Naive thymus-derived CD4-positive, alpha-beta T cell (primary cell): ENCODE measurements at regions not wholly inside any gene's neighbourhood (a gene's known extent, or its start where the extent isn't known, plus 50 kb on each side); places are given as distances from the start of the nearest gene placed in this dataset.

Source experiments
- ATAC-seq: fragments of 150-1000 bp; cut with Tn5 transposase; 2 replicates; pipeline ENCODE4 v1.10.0; 2021; ENCODE audit warnings: mild to moderate bottlenecking, moderate library complexity
- CTCF ChIA-PET: fragments of 350-600 bp; sonication (Branson Sonifier 250); formaldehyde crosslinking; loops from one replicate; lab custom pipeline; 2021; ENCODE audit warnings: antibody characterized with exemption; lab: Charles Lee
- POLR2A ChIA-PET: fragments of 350-600 bp; sonication (Branson Sonifier 250); formaldehyde crosslinking; loops from one replicate; lab custom pipeline; 2021; ENCODE audit warnings: antibody characterized with exemption, inconsistent platforms; lab: Charles Lee
- DNase-seq, 9 donors: peaks; one replicate each; pipeline versions ENCODE4 v3.0.0 to v3.0.0-alpha.2; 2020 to 2022; ENCODE audit warnings: mixed read lengths in 1 of 9
- H3K27ac ChIP-seq: one replicate; pipeline ENCODE4 v1.7.0; 2013; ENCODE audit warnings: mild to moderate bottlenecking, low read depth, low read length, moderate library complexity
- H3K27me3 ChIP-seq, 2 donors: one replicate each; pipeline ENCODE4 v1.7.0; 2013; ENCODE audit warnings: low read length in 2 of 2, mild to moderate bottlenecking in 2 of 2, moderate library complexity in 2 of 2; ENCODE audit not compliant: control insufficient read depth in 2 of 2, insufficient read depth in 2 of 2
- H3K36me3 ChIP-seq, 3 experiments: 1 replicate in 2 of 3; 2 replicates in 1 of 3; pipeline ENCODE4 v1.7.0; 2013; ENCODE audit warnings: low read length in 3 of 3, mild to moderate bottlenecking in 3 of 3, moderate library complexity in 1 of 3; ENCODE audit not compliant: insufficient read depth in 3 of 3, control insufficient read depth in 2 of 3
- H3K4me1 ChIP-seq, 2 donors: one replicate each; pipeline ENCODE4 v1.7.0; 2013; ENCODE audit warnings: low read length in 2 of 2, mild to moderate bottlenecking in 2 of 2, moderate library complexity in 1 of 2; ENCODE audit not compliant: control insufficient read depth in 2 of 2, insufficient read depth in 2 of 2
- H3K4me3 ChIP-seq: 2 replicates; pipeline ENCODE4 v1.7.0; 2013; ENCODE audit warnings: mild to moderate bottlenecking, low read length
- H3K9me3 ChIP-seq, 3 experiments: 1 replicate in 2 of 3; 2 replicates in 1 of 3; pipeline ENCODE4 v1.7.0; 2013; ENCODE audit warnings: low read length in 3 of 3; ENCODE audit not compliant: control insufficient read depth in 2 of 3
- H3K27ac Mint-ChIP-seq, 9 donors: one replicate each; pipeline ENCODE4 v1.8.0; 2020 to 2022; ENCODE audit warnings: mixed read lengths in 9 of 9, mild to moderate bottlenecking in 8 of 9, moderate library complexity in 5 of 9, inconsistent platforms in 2 of 9
- H3K27me3 Mint-ChIP-seq, 5 donors: one replicate each; pipeline ENCODE4 v1.8.0; 2021 to 2022; ENCODE audit warnings: mixed read lengths in 5 of 5, mild to moderate bottlenecking in 1 of 5
- H3K36me3 Mint-ChIP-seq, 5 donors: one replicate each; pipeline ENCODE4 v1.8.0; 2020 to 2022; ENCODE audit warnings: mixed read lengths in 5 of 5, mild to moderate bottlenecking in 3 of 5, inconsistent platforms in 1 of 5
- H3K4me1 Mint-ChIP-seq, 7 donors: one replicate each; pipeline ENCODE4 v1.8.0; 2020 to 2022; ENCODE audit warnings: mixed read lengths in 7 of 7, mild to moderate bottlenecking in 3 of 7, inconsistent platforms in 1 of 7
- H3K4me3 Mint-ChIP-seq, 10 donors: one replicate each; pipeline ENCODE4 v1.8.0; 2020 to 2022; ENCODE audit warnings: mild to moderate bottlenecking in 10 of 10, mixed read lengths in 10 of 10, moderate library complexity in 6 of 10, inconsistent platforms in 2 of 10
- H3K9me3 Mint-ChIP-seq, 11 donors: one replicate each; pipeline ENCODE4 v1.8.0; 2020 to 2022; ENCODE audit warnings: mixed read lengths in 11 of 11, mild to moderate bottlenecking in 4 of 11, inconsistent platforms in 1 of 11, moderate library complexity in 1 of 11
- intact Hi-C, 2 donors: fragments of 100-400 bp; cut with micrococcal nuclease; formaldehyde crosslinking; loops; one replicate each; pipeline ENCODE4 v1.15.1; 2023

GRCh38 chr7:34260279-34260678 lies 354.9 kb downstream of the BMPER start:
- ATAC-seq = no peak
- H3K4me1 Mint-ChIP-seq = no peaks in the 10 kb centered on the region
- intact Hi-C loops = no loop called here
- ChIA-PET CTCF (no interaction called here), POLR2A (no interaction called here)
- no peaks in the 10 kb centered on the region for H3K27me3 ChIP-seq
- H3K9me3 ChIP-seq = no peaks in the 10 kb centered on the region
- no peaks in the 10 kb centered on the region for H3K4me1 ChIP-seq
- H3K27ac Mint-ChIP-seq = no peak overlapping the region
- no peak overlapping the region for H3K27ac ChIP-seq
- no peaks in the 10 kb centered on the region for H3K27me3 Mint-ChIP-seq
- H3K9me3 Mint-ChIP-seq = peaks cover 0 to 5% (median 0%) of the 10 kb centered on the region in 11 donors
- no peaks in the 10 kb centered on the region for H3K36me3 ChIP-seq
- no peak overlapping the region for H3K4me3 ChIP-seq
- H3K36me3 Mint-ChIP-seq = no peaks in the 10 kb centered on the region
- no peak overlapping the region for H3K4me3 Mint-ChIP-seq
- no peak for DNase-seq

- Histone ChIP-seq H3K9me3 (no peaks in the 10 kb centered on the region), H3K4me3 (no peak overlapping the region), H3K36me3 (no peaks in the 10 kb centered on the region), H3K4me1 (no peaks in the 10 kb centered on the region), H3K27me3 (no peaks in the 10 kb centered on the region), H3K27ac (no peak overlapping the region)
- no peaks in the 10 kb centered on the region for H3K4me1 Mint-ChIP-seq
- intact Hi-C loops = no loop called here
- H3K27me3 Mint-ChIP-seq = no peaks in the 10 kb centered on the region
- H3K27ac Mint-ChIP-seq = no peak overlapping the region
- ChIA-PET CTCF (no interaction called here), POLR2A (no interaction called here)
- no peak for ATAC-seq
- DNase-seq = no peak
- H3K4me3 Mint-ChIP-seq = no peak overlapping the region
- H3K9me3 Mint-ChIP-seq = peaks cover 0 to 7% (median 0%) of the 10 kb centered on the region in 11 donors
- no peaks in the 10 kb centered on the region for H3K36me3 Mint-ChIP-seq
Observed at GRCh38 chr7:34263168-34263567, 357.8 kb downstream of the BMPER start.

- no peak overlapping the region for H3K27ac Mint-ChIP-seq
- no peak overlapping the region for H3K4me3 Mint-ChIP-seq
- Histone ChIP-seq H3K36me3 (no peaks in the 10 kb centered on the region), H3K27me3 (no peaks in the 10 kb centered on the region), H3K9me3 (no peaks in the 10 kb centered on the region), H3K4me3 (no peak overlapping the region), H3K4me1 (no peaks in the 10 kb centered on the region), H3K27ac (no peak overlapping the region)
- no peaks in the 10 kb centered on the region for H3K27me3 Mint-ChIP-seq
- POLR2A ChIA-PET = no interaction called here
- DNase-seq (no peak), ATAC-seq (no peak)
- CTCF ChIA-PET = no interaction called here
- no peaks in the 10 kb centered on the region for H3K4me1 Mint-ChIP-seq
- no peaks in the 10 kb centered on the region for H3K36me3 Mint-ChIP-seq
- intact Hi-C loops = no loop called here
- peaks cover 0 to 7% (median 3%) of the 10 kb centered on the region in 11 donors for H3K9me3 Mint-ChIP-seq
Observed at GRCh38 chr7:34269084-34269483, 363.7 kb downstream of the BMPER start.

GRCh38 chr7:34275624-34276023 lies 370.3 kb downstream of the BMPER start:
- H3K4me1 Mint-ChIP-seq = peaks cover 0 to 3% (median 0%) of the 10 kb centered on the region in 7 donors
- Histone ChIP-seq H3K4me1 (no peaks in the 10 kb centered on the region), H3K27ac (no peak overlapping the region), H3K9me3 (no peaks in the 10 kb centered on the region), H3K27me3 (no peaks in the 10 kb centered on the region), H3K4me3 (no peak overlapping the region), H3K36me3 (no peaks in the 10 kb centered on the region)
- ATAC-seq (no peak), DNase-seq (no peak)
- H3K9me3 Mint-ChIP-seq = peaks cover 0 to 6% (median 0%) of the 10 kb centered on the region in 11 donors
- POLR2A ChIA-PET = no interaction called here
- H3K27ac Mint-ChIP-seq = no peak overlapping the region
- intact Hi-C loops = no loop called here
- CTCF ChIA-PET = no interaction called here
- no peaks in the 10 kb centered on the region for H3K27me3 Mint-ChIP-seq
- H3K36me3 Mint-ChIP-seq = no peaks in the 10 kb centered on the region
- H3K4me3 Mint-ChIP-seq = no peak overlapping the region

GRCh38 chr7:34277016-34277802 lies 371.9 kb downstream of the BMPER start:
- ATAC-seq = no peak
- Histone ChIP-seq H3K27ac (no peak overlapping the region), H3K27me3 (no peaks in the 10 kb centered on the region), H3K4me3 (no peak overlapping the region), H3K36me3 (no peaks in the 10 kb centered on the region), H3K9me3 (no peaks in the 10 kb centered on the region), H3K4me1 (no peaks in the 10 kb centered on the region)
- intact Hi-C loops = no loop called here
- Mint-ChIP-seq H3K36me3 (no peaks in the 10 kb centered on the region), H3K4me3 (peak overlapping the region in 1 of 10 donors; percentile 40), H3K4me1 (peaks cover 0 to 3% (median 0%) of the 10 kb centered on the region in 7 donors), H3K9me3 (peaks cover 0 to 7% (median 2%) of the 10 kb centered on the region in 11 donors), H3K27ac (peak overlapping the region in 1 of 9 donors; percentile 56), H3K27me3 (no peaks in the 10 kb centered on the region)
- CTCF ChIA-PET = no interaction called here
- POLR2A ChIA-PET = no interaction called here
- DNase-seq = no peak

- intact Hi-C loops = no loop called here
- no peaks in the 10 kb centered on the region for H3K36me3 ChIP-seq
- H3K27me3 ChIP-seq = no peaks in the 10 kb centered on the region
- ATAC-seq (no peak), DNase-seq (no peak)
- Mint-ChIP-seq H3K36me3 (no peaks in the 10 kb centered on the region), H3K4me1 (peaks cover 0 to 3% (median 0%) of the 10 kb centered on the region in 7 donors), H3K4me3 (no peak overlapping the region), H3K27ac (no peak overlapping the region), H3K9me3 (peaks cover 2 to 12% (median 4%) of the 10 kb centered on the region in 11 donors), H3K27me3 (no peaks in the 10 kb centered on the region)
- no peaks in the 10 kb centered on the region for H3K9me3 ChIP-seq
- no peaks in the 10 kb centered on the region for H3K4me1 ChIP-seq
- no peak overlapping the region for H3K27ac ChIP-seq
- H3K4me3 ChIP-seq = no peak overlapping the region
- POLR2A ChIA-PET = no interaction called here
- CTCF ChIA-PET = no interaction called here
Observed at GRCh38 chr7:34277803-34278199, 372.5 kb downstream of the BMPER start.

- no peaks in the 10 kb centered on the region for H3K27me3 ChIP-seq
- H3K9me3 ChIP-seq = no peaks in the 10 kb centered on the region
- Mint-ChIP-seq H3K27me3 (no peaks in the 10 kb centered on the region), H3K4me1 (peaks cover 0 to 3% (median 0%) of the 10 kb centered on the region in 7 donors), H3K27ac (no peak overlapping the region), H3K9me3 (peaks cover 0 to 14% (median 5%) of the 10 kb centered on the region in 11 donors), H3K36me3 (no peaks in the 10 kb centered on the region), H3K4me3 (no peak overlapping the region)
- no peak overlapping the region for H3K27ac ChIP-seq
- POLR2A ChIA-PET = no interaction called here
- H3K36me3 ChIP-seq = no peaks in the 10 kb centered on the region
- ATAC-seq (no peak), DNase-seq (no peak)
- intact Hi-C loops = no loop called here
- no peaks in the 10 kb centered on the region for H3K4me1 ChIP-seq
- no peak overlapping the region for H3K4me3 ChIP-seq
- CTCF ChIA-PET = no interaction called here
Observed at GRCh38 chr7:34281260-34281659, 375.9 kb downstream of the BMPER start.
